Uterus (tissue), 3 donors: ENCODE measurements at regions not wholly inside any gene's neighbourhood (a gene's known extent, or its start where the extent isn't known, plus 50 kb on each side); places are given as distances from the start of the nearest gene placed in this dataset.

Source experiments
- DNase-seq, 2 donors: peaks; one replicate each; pipeline ENCODE4 v3.0.0-alpha.2; 2019 to 2020
- H3K27ac ChIP-seq, 2 donors: fragments of 200-600 bp; sonication (generic); 1 replicate in 1 of 2; 2 replicates in 1 of 2; pipeline ENCODE4 v1.5.1; 2016 to 2018
- H3K27me3 ChIP-seq, 2 donors: fragments of 200-600 bp; sonication (generic); one replicate each; pipeline ENCODE4 v1.5.1; 2018 to 2019; ENCODE audit warnings: control low read depth in 1 of 2
- H3K36me3 ChIP-seq, 2 donors: fragments of 200-600 bp; sonication (generic); one replicate each; pipeline ENCODE4 v1.5.1; 2019; ENCODE audit warnings: control low read depth in 1 of 2
- H3K4me1 ChIP-seq, 2 donors: fragments of 200-600 bp; sonication (generic); one replicate each; pipeline ENCODE4 v1.5.1; 2018 to 2019; ENCODE audit warnings: control low read depth in 1 of 2
- H3K4me3 ChIP-seq, 2 donors: fragments of 200-600 bp; sonication (generic); 1 replicate in 1 of 2; 2 replicates in 1 of 2; pipeline ENCODE4 v1.5.1; 2018 to 2019; ENCODE audit warnings: mild to moderate bottlenecking in 1 of 2
- H3K9me3 ChIP-seq, 2 donors: fragments of 200-600 bp; sonication (generic); one replicate each; pipeline ENCODE4 v1.5.1; 2019; ENCODE audit warnings: control low read depth in 1 of 2
- POLR2A ChIP-seq, 2 donors: fragments of 450-650 bp; IDR thresholded peaks; one replicate each; pipeline ENCODE4 v1.6.1; 2016; ENCODE audit warnings: antibody characterized with exemption in 2 of 2, mild to moderate bottlenecking in 1 of 2, moderate library complexity in 1 of 2
- intact Hi-C: fragments of 100-400 bp; cut with DNase I; formaldehyde crosslinking; loops from one replicate; pipeline ENCODE4 v1.15.1; 2023; ENCODE audit warnings: low total_unique reads
- TF ChIP-seq, protein P1 (sequence below), 4 experiments: fragments of 200-600 bp in 2 of 4; fragments of 450-650 bp in 2 of 4; sonication (generic) in 2 of 4; IDR thresholded peaks; one replicate each; pipeline ENCODE4 v1.5.1; 2016 to 2019; ENCODE audit warnings: antibody characterized with exemption in 4 of 4, mild to moderate bottlenecking in 2 of 4, moderate library complexity in 1 of 4
- donor health status: DM: yes; HTN: yes; CAD: no.

DNA sequence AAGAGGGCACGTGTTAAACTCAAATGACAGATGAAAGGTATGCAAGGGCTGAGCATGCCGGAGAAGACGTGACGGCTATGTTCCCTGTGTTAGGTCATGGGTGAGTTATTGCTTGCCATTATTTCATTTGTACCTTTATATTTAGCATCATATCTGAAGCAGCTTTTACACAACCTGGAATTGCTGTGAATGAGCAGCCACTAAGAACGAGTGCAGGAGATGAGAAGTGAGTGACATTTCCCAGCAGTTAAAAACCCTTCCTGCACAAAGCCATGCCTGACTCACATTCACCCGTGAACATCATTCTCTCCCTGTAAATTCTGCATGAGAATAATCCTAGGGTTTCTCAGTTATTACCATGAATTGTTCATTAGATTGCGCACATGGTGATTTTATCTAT is 433.2 kb upstream of the ZFP42 start:
- no peaks in the 10 kb centered on the region for H3K9me3 ChIP-seq

DNA sequence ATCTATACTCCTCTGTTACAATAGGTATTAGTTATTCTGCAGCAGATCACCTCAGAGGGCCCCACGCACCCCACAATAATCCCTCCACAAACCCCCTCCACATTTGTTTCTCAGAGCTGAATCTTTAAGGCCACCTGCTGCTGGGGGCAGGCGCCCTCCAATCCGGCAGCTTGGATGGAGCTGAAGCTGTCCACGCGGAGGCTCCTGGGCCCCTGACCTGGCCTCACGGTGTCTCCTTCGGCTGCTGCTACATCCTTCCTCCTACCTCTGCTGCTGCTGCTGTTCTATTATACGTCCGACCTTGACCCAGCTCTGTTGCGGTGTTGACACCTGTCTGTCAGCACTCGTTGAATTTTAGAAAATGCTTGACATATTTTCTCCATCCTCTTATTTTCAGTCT is 430.2 kb upstream of the ZFP42 start:
- Histone ChIP-seq H3K4me1 (no peaks in the 10 kb centered on the region), H3K27me3 (no peaks in the 10 kb centered on the region), H3K36me3 (no peaks in the 10 kb centered on the region), H3K27ac (no peak overlapping the region), H3K4me3 (no peak overlapping the region), H3K9me3 (no peaks in the 10 kb centered on the region)
- intact Hi-C loops = no loop called here
- TF ChIP-seq, protein P1, sequence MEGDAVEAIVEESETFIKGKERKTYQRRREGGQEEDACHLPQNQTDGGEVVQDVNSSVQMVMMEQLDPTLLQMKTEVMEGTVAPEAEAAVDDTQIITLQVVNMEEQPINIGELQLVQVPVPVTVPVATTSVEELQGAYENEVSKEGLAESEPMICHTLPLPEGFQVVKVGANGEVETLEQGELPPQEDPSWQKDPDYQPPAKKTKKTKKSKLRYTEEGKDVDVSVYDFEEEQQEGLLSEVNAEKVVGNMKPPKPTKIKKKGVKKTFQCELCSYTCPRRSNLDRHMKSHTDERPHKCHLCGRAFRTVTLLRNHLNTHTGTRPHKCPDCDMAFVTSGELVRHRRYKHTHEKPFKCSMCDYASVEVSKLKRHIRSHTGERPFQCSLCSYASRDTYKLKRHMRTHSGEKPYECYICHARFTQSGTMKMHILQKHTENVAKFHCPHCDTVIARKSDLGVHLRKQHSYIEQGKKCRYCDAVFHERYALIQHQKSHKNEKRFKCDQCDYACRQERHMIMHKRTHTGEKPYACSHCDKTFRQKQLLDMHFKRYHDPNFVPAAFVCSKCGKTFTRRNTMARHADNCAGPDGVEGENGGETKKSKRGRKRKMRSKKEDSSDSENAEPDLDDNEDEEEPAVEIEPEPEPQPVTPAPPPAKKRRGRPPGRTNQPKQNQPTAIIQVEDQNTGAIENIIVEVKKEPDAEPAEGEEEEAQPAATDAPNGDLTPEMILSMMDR (IDR thresholded peaks at IDR 0.05) = no peak
- DNase-seq = no peak

More for the DNA sequence above, 433.2 kb upstream of the ZFP42 start:
- Histone ChIP-seq H3K27me3 (no peaks in the 10 kb centered on the region), H3K4me3 (no peak overlapping the region), H3K36me3 (no peaks in the 10 kb centered on the region), H3K4me1 (no peaks in the 10 kb centered on the region), H3K27ac (no peak overlapping the region)
- intact Hi-C loops = loop anchor here (2.0 kb wide), 1 partner anchor 32 kb away; no protein-coding TSS in a partner anchor
- no peak for DNase-seq
- TF ChIP-seq, protein P1 (IDR thresholded peaks at IDR 0.05) = no peak
- no peak for TF ChIP-seq POLR2A (IDR thresholded peaks at IDR 0.05)

DNA sequence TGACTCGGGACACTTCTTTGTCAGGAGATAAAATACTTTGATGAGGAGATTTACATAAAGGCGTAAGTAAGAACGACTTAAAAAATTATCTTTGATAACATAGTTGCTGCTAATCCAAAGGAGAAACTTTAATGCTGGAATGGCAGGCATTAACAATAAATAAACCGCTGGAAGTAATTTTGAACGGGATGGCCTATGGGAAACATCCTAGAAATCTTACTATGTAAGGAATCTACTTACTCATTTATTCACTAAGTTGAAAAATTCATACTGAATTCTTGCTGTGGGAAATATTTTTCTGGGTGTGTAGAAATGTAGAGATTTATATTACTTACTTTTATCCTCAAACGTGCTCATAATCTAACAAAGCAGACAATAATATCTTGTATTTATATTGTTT is 425.7 kb upstream of the ZFP42 start:
- no peak overlapping the region for H3K4me3 ChIP-seq
- no peak for DNase-seq
- no peak for TF ChIP-seq POLR2A (IDR thresholded peaks at IDR 0.05)
- TF ChIP-seq, protein P1 (IDR thresholded peaks at IDR 0.05) = no peak
- intact Hi-C loops = no loop called here
- no peaks in the 10 kb centered on the region for H3K27me3 ChIP-seq
- no peaks in the 10 kb centered on the region for H3K36me3 ChIP-seq
- no peaks in the 10 kb centered on the region for H3K9me3 ChIP-seq
- H3K4me1 ChIP-seq = no peaks in the 10 kb centered on the region
- H3K27ac ChIP-seq = no peak overlapping the region

DNA sequence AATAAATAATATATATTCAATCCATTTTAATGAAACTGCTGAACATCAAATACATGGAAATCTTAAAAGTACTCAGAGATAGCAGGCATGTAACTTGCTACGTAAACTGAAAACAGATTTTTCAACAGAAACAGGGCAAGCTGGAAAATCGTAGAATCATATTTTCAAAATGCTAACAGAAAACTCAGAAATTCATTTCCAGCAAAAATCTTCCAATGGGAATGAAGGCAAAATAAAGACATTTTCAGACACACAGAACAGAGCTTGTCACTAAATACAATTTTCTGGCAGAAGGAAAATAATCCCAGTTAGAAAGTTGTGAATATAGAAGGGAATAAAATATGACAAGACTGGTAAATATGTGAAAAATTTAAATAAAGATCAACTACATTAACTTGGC is 419.9 kb upstream of the ZFP42 start:
- no peak overlapping the region for H3K27ac ChIP-seq
- no peak overlapping the region for H3K4me3 ChIP-seq
- no peaks in the 10 kb centered on the region for H3K36me3 ChIP-seq
- H3K27me3 ChIP-seq = no peaks in the 10 kb centered on the region
- H3K4me1 ChIP-seq = no peaks in the 10 kb centered on the region
- H3K9me3 ChIP-seq = no peaks in the 10 kb centered on the region
- intact Hi-C loops = no loop called here
- TF ChIP-seq POLR2A (IDR thresholded peaks at IDR 0.05) = no peak
- TF ChIP-seq, protein P1 (IDR thresholded peaks at IDR 0.05) = no peak
- no peak for DNase-seq

DNA sequence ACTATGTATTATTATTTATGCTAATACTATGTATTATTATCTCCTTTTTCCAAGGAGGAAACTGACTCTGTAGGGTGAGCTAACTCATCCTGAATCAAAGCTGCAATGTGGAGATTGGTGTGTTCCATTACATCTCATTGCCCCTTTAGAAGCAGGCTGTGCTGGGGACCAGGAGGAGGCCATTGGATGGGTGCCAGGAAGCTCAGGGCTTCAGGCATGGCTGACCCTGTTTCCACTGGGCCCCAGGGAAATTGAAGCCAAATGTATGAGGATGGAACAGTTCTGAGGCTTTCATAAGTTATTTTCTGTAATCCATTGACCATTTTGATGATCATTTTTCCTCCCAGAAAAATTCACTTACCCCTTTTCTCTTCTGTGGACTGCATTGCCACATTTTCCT is 418.8 kb upstream of the ZFP42 start:
- intact Hi-C loops = no loop called here
- Histone ChIP-seq H3K4me3 (no peak overlapping the region), H3K4me1 (no peaks in the 10 kb centered on the region), H3K27ac (no peak overlapping the region), H3K27me3 (no peaks in the 10 kb centered on the region), H3K9me3 (no peaks in the 10 kb centered on the region), H3K36me3 (no peaks in the 10 kb centered on the region)
- no peak for DNase-seq
- TF ChIP-seq, protein P1 (IDR thresholded peaks at IDR 0.05) = no peak
- TF ChIP-seq POLR2A (IDR thresholded peaks at IDR 0.05) = no peak
